ENCODE measurements at regions not wholly inside any gene's neighbourhood (a gene's known extent, or its start where the extent isn't known, plus 50 kb on each side); places are given as distances from the start of the nearest gene placed in this dataset.
"Not testable (repeated sequence)": the region's sequence is repeated elsewhere in the genome, so short reads cannot be mapped to it uniquely, and the experiment has no call there.

- Histone ChIP-seq H3K36me3 (no peaks in the 10 kb centered on the region), H3K4me1 (no peaks in the 10 kb centered on the region), H3K9me3 (no peaks in the 10 kb centered on the region), H3K4me3 (no peak overlapping the region), H3K27ac (no peak overlapping the region), H3K27me3 (peaks cover 0 to 22% of the 10 kb centered on the region in 2 donors)
- no peak for TF ChIP-seq CTCF (IDR thresholded peaks at IDR 0.05)
- DNase-seq, result no peak
- intact Hi-C loops (cut with DNase I; ENCODE audit: low total_unique reads), result no loop called here
These were observed 301.7 kb upstream of the SFSWAP start for GRCh38 chr12:131409211-131409610.

- DNase-seq; H3K27ac ChIP-seq; H3K36me3 ChIP-seq; H3K4me1 ChIP-seq; H3K4me3 ChIP-seq; intact Hi-C loops (cut with DNase I; ENCODE audit: low total_unique reads); H3K9me3 ChIP-seq: not testable (repeated sequence)
- peaks cover 0 to 15% of the 10 kb centered on the region in 2 donors for H3K27me3 ChIP-seq
These were observed 299.1 kb upstream of the SFSWAP start for GRCh38 chr12:131411827-131412226.

- H3K4me1 ChIP-seq, result no peaks in the 10 kb centered on the region
- intact Hi-C loops (cut with DNase I; ENCODE audit: low total_unique reads), result no loop called here
- TF ChIP-seq CTCF (IDR thresholded peaks at IDR 0.05), result no peak
- H3K36me3 ChIP-seq, result no peaks in the 10 kb centered on the region
- peak in 1 of 2 donors; percentile 56 for DNase-seq
- H3K27ac ChIP-seq, result no peak overlapping the region
- H3K27me3 ChIP-seq, result peaks cover 0 to 10% of the 10 kb centered on the region in 2 donors
- H3K9me3 ChIP-seq, result no peaks in the 10 kb centered on the region
- no peak overlapping the region for H3K4me3 ChIP-seq
These were observed 297.9 kb upstream of the SFSWAP start for GRCh38 chr12:131413006-131413405.

- Histone ChIP-seq H3K27me3 (peaks cover 0 to 10% of the 10 kb centered on the region in 2 donors), H3K4me1 (no peaks in the 10 kb centered on the region), H3K36me3 (no peaks in the 10 kb centered on the region), H3K9me3 (no peaks in the 10 kb centered on the region), H3K27ac (no peak overlapping the region), H3K4me3 (no peak overlapping the region)
- intact Hi-C loops (cut with DNase I; ENCODE audit: low total_unique reads), result no loop called here
- TF ChIP-seq CTCF (IDR thresholded peaks at IDR 0.05), result no peak
- DNase-seq, result no peak
These were observed 297.4 kb upstream of the SFSWAP start for GRCh38 chr12:131413471-131413870.

- intact Hi-C loops (cut with DNase I; ENCODE audit: low total_unique reads); H3K9me3 ChIP-seq: not testable (repeated sequence)
These were observed 296.6 kb upstream of the SFSWAP start for GRCh38 chr12:131414155-131414922.

GRCh38 chr12:131415781-131416180 is 295.1 kb upstream of the SFSWAP start:
- no peak overlapping the region for H3K27ac ChIP-seq
- no peak overlapping the region for H3K4me3 ChIP-seq
- no peaks in the 10 kb centered on the region for H3K4me1 ChIP-seq
- H3K27me3 ChIP-seq, result peaks cover 0 to 10% of the 10 kb centered on the region in 2 donors
- no peaks in the 10 kb centered on the region for H3K9me3 ChIP-seq
- no peaks in the 10 kb centered on the region for H3K36me3 ChIP-seq
- peak in 1 of 2 donors; percentile 28 for DNase-seq
- intact Hi-C loops (cut with DNase I; ENCODE audit: low total_unique reads), result no loop called here
- TF ChIP-seq CTCF (IDR thresholded peaks at IDR 0.05), result no peak

More at GRCh38 chr12:131414155-131414922, 296.6 kb upstream of the SFSWAP start:
- H3K4me1 ChIP-seq, H3K36me3 ChIP-seq, H3K4me3 ChIP-seq, H3K27ac ChIP-seq: not testable (repeated sequence)
- DNase-seq, result peak in 1 of 2 donors; percentile 17
- H3K27me3 ChIP-seq, result peaks cover 0 to 10% of the 10 kb centered on the region in 2 donors
